ENCODE measurements at regions not wholly inside any gene's neighbourhood (a gene's known extent, or its start where the extent isn't known, plus 50 kb on each side); places are given as distances from the start of the nearest gene placed in this dataset.

GRCh38 chr18:22545066-22545760 lies 127.5 kb upstream of the CTAGE1 start:
- DNase-seq: no peak
- Histone ChIP-seq H3K4me3 (no peak overlapping the region), H3K27ac (no peak overlapping the region), H3K27me3 (no peaks in the 10 kb centered on the region), H3K9me3 (no peaks in the 10 kb centered on the region), H3K4me1 (no peaks in the 10 kb centered on the region), H3K36me3 (no peaks in the 10 kb centered on the region)
- no peak for ATAC-seq
- intact Hi-C loops (cut with DNase I): loop anchor here in 1 of 2 donors (10.0 kb wide), 1 partner anchor 50 kb away; no protein-coding TSS in a partner anchor
- TF ChIP-seq CTCF (IDR thresholded peaks at IDR 0.05): no peak

GRCh38 chr18:22546905-22547570 lies 129.3 kb upstream of the CTAGE1 start:
- H3K4me3 ChIP-seq: no peak overlapping the region
- ATAC-seq (no peak), DNase-seq (no peak)
- H3K27me3 ChIP-seq: no peaks in the 10 kb centered on the region
- no peaks in the 10 kb centered on the region for H3K9me3 ChIP-seq
- H3K4me1 ChIP-seq: no peaks in the 10 kb centered on the region
- no peak overlapping the region for H3K27ac ChIP-seq
- intact Hi-C loops (cut with DNase I): loop anchor here in 1 of 2 donors (10.0 kb wide), 1 partner anchor 52 kb away; no protein-coding TSS in a partner anchor
- H3K36me3 ChIP-seq: no peaks in the 10 kb centered on the region
- no peak for TF ChIP-seq CTCF (IDR thresholded peaks at IDR 0.05)

- H3K36me3 ChIP-seq: no peaks in the 10 kb centered on the region
- H3K9me3 ChIP-seq: no peaks in the 10 kb centered on the region
- TF ChIP-seq CTCF (IDR thresholded peaks at IDR 0.05): no peak
- no peak overlapping the region for H3K27ac ChIP-seq
- H3K4me1 ChIP-seq: no peaks in the 10 kb centered on the region
- H3K4me3 ChIP-seq: no peak overlapping the region
- no peak for ATAC-seq
- intact Hi-C loops (cut with DNase I): loop anchor here in 1 of 2 donors (10.0 kb wide), 1 partner anchor 53 kb away; no protein-coding TSS in a partner anchor
- H3K27me3 ChIP-seq: no peaks in the 10 kb centered on the region
- DNase-seq: peak in 1 of 4 donors; percentile 71
Observed at GRCh38 chr18:22547807-22548561, 130.3 kb upstream of the CTAGE1 start.

- intact Hi-C loops (cut with DNase I): loop anchor here in 1 of 2 donors (10.0 kb wide), 1 partner anchor 55 kb away; no protein-coding TSS in a partner anchor
- Histone ChIP-seq H3K27me3 (no peaks in the 10 kb centered on the region), H3K36me3 (no peaks in the 10 kb centered on the region), H3K9me3 (no peaks in the 10 kb centered on the region), H3K4me3 (no peak overlapping the region), H3K27ac (no peak overlapping the region), H3K4me1 (no peaks in the 10 kb centered on the region)
- ATAC-seq: no peak
- DNase-seq: no peak
- TF ChIP-seq CTCF (IDR thresholded peaks at IDR 0.05): no peak
Observed at GRCh38 chr18:22549260-22549937, 131.7 kb upstream of the CTAGE1 start.
